Stomach (tissue), 4 donors: ENCODE measurements at regions not wholly inside any gene's neighbourhood (a gene's known extent, or its start where the extent isn't known, plus 50 kb on each side); places are given as distances from the start of the nearest gene placed in this dataset.
"Not testable (repeated sequence)": the region's sequence is repeated elsewhere in the genome, so short reads cannot be mapped to it uniquely, and the experiment has no call there.

Source experiments
- CTCF ChIP-seq, 7 experiments: fragments of 450-650 bp in 4 of 7; fragments of 200-600 bp in 3 of 7; sonication (generic) in 3 of 7; IDR thresholded peaks; one replicate each; pipeline ENCODE4 v1.5.1; 2016 to 2019; ENCODE audit warnings: antibody characterized with exemption in 7 of 7, control low read depth in 2 of 7, mild to moderate bottlenecking in 1 of 7
- EP300 ChIP-seq: sonication (generic); formaldehyde crosslinking; IDR thresholded peaks from one replicate; pipeline ENCODE4 v1.6.1; 2017; ENCODE audit warnings: antibody characterized with exemption
- POLR2A ChIP-seq, 4 donors: fragments of 450-650 bp; IDR thresholded peaks; one replicate each; pipeline ENCODE4 v1.6.1; 2016; ENCODE audit warnings: antibody characterized with exemption in 4 of 4, control low read depth in 2 of 4, mild to moderate bottlenecking in 1 of 4, moderate library complexity in 1 of 4

GRCh38 chr7:159335181-159335926 is 190.7 kb upstream of the VIPR2 start:
- not testable (repeated sequence) for TF ChIP-seq CTCF (IDR thresholded peaks at IDR 0.05); EP300; POLR2A (IDR thresholded peaks at IDR 0.05)
